Ishikawa (cell line): ENCODE measurements at regions not wholly inside any gene's neighbourhood (a gene's known extent, or its start where the extent isn't known, plus 50 kb on each side); places are given as distances from the start of the nearest gene placed in this dataset.

ENCODE experiments used
- CREB1 ChIP-seq: IDR thresholded peaks from 2 replicates; pipeline ENCODE4 v1.6.1; 2012; ENCODE audit warnings: low read depth
- EP300 ChIP-seq: IDR thresholded peaks from 2 replicates; pipeline ENCODE4 v1.6.1; 2012; ENCODE audit warnings: borderline replicate concordance
- MAX ChIP-seq: IDR thresholded peaks from 2 replicates; pipeline ENCODE4 v1.6.1; 2012
- REST ChIP-seq: IDR thresholded peaks from 2 replicates; pipeline ENCODE4 v1.6.1; 2012; ENCODE audit warnings: low read depth, mild to moderate bottlenecking

GRCh38 chr14:104358528-104359300 is 220.3 kb downstream of the KIF26A start:
- TF ChIP-seq CREB1 (no peak), EP300 (no peak), REST (no peak), MAX (no peak)
